Smooth muscle cell (in vitro differentiated cells): ENCODE measurements at regions not wholly inside any gene's neighbourhood (a gene's known extent, or its start where the extent isn't known, plus 50 kb on each side); places are given as distances from the start of the nearest gene placed in this dataset.

Experiments
- DNase-seq: peaks from one replicate; lab custom pipeline; 2025; ENCODE audit not compliant: unreplicated experiment; lab: John Stamatoyannopoulos, UW
- H2AFZ ChIP-seq: fragments of 200-600 bp; sonication (generic); 2 replicates; pipeline ENCODE4 v1.6.0; 2016; ENCODE audit warnings: antibody characterized with exemption, low read depth, mild to moderate bottlenecking
- H3F3A ChIP-seq: fragments of 200-600 bp; sonication (generic); 2 replicates; pipeline ENCODE4 v1.6.0; 2017; ENCODE audit warnings: antibody characterized with exemption, low read depth
- H3K27ac ChIP-seq: fragments of 200-600 bp; sonication (generic); 2 replicates; pipeline ENCODE4 v1.5.1; 2016; ENCODE audit warnings: low read depth, mild to moderate bottlenecking
- H3K27me3 ChIP-seq: fragments of 200-600 bp; sonication (generic); 2 replicates; pipeline ENCODE4 v1.6.1; 2016; ENCODE audit warnings: low read depth, mild to moderate bottlenecking
- H3K36me3 ChIP-seq: fragments of 200-600 bp; sonication (generic); 2 replicates; pipeline ENCODE4 v1.5.1; 2016; ENCODE audit warnings: low read depth
- H3K4me1 ChIP-seq: fragments of 200-600 bp; sonication (generic); 2 replicates; pipeline ENCODE4 v1.5.1; 2016; ENCODE audit warnings: low read depth
- H3K4me2 ChIP-seq: fragments of 200-600 bp; sonication (generic); 2 replicates; pipeline ENCODE4 v1.6.0; 2016; ENCODE audit warnings: mild to moderate bottlenecking
- H3K4me3 ChIP-seq: fragments of 200-600 bp; sonication (generic); 2 replicates; pipeline ENCODE4 v1.5.1; 2016; ENCODE audit warnings: mild to moderate bottlenecking
- H3K79me2 ChIP-seq: fragments of 200-600 bp; sonication (generic); 2 replicates; pipeline ENCODE4 v1.6.0; 2016; ENCODE audit warnings: low read depth, mild to moderate bottlenecking
- H3K9ac ChIP-seq: fragments of 200-600 bp; sonication (generic); 2 replicates; pipeline ENCODE4 v1.6.0; 2016; ENCODE audit warnings: low read depth
- H3K9me3 ChIP-seq: fragments of 200-600 bp; sonication (generic); replicated peaks from 2 replicates; pipeline ENCODE4 v1.5.1; 2016; ENCODE audit warnings: low read depth
- H4K20me1 ChIP-seq: fragments of 200-600 bp; sonication (generic); 2 replicates; pipeline ENCODE4 v1.6.0; 2016; ENCODE audit warnings: low read depth
- WGBS: methylation state at CpG from one replicate; pipeline ENCODE4 v1.1.7; 2016; ENCODE audit warnings: low lambda C conversion rate; 5-methylcytosine and 5-hydroxymethylcytosine counted together
- TF ChIP-seq, protein P1 (sequence below): fragments of 200-600 bp; sonication (generic); IDR thresholded peaks from 2 replicates; pipeline ENCODE4 v1.5.1; 2017; ENCODE audit warnings: borderline replicate concordance, mild to moderate bottlenecking, antibody characterized with exemption; ENCODE audit not compliant: insufficient read depth, poor library complexity, severe bottlenecking

DNA sequence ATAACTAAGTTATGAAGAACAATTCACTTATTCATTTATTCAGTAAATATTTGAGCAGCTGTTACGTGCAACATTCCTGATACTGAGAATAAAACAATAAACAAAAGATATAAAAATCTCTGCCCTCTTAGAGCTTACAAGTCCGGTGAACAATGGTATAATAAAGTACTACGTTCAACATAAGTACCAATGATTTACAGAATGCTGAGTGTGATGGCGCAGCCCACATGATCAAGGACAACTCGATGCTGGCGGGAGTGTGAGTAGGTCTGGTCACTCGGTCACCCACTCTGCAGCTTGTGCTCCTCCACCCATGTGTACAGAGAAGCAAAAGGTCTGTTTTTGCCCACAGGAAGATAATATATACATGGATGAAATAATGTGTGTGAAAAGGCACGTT lies 254.3 kb downstream of the BCL11A start:
- Histone ChIP-seq H3K4me3 (no peak overlapping the region), H4K20me1 (no peaks in the 10 kb centered on the region), H3K36me3 (no peaks in the 10 kb centered on the region), H3K27ac (no peak overlapping the region), H2AFZ (no peak overlapping the region), H3F3A (no peaks in the 10 kb centered on the region), H3K79me2 (no peaks in the 10 kb centered on the region), H3K9ac (no peak overlapping the region), H3K9me3 (no peaks in the 10 kb centered on the region), H3K4me2 (no peak overlapping the region), H3K27me3 (no peaks in the 10 kb centered on the region), H3K4me1 (no peaks in the 10 kb centered on the region)
- 96% methylated on average over 8 of the region's 8 CpGs for WGBS
- TF ChIP-seq, protein P1, sequence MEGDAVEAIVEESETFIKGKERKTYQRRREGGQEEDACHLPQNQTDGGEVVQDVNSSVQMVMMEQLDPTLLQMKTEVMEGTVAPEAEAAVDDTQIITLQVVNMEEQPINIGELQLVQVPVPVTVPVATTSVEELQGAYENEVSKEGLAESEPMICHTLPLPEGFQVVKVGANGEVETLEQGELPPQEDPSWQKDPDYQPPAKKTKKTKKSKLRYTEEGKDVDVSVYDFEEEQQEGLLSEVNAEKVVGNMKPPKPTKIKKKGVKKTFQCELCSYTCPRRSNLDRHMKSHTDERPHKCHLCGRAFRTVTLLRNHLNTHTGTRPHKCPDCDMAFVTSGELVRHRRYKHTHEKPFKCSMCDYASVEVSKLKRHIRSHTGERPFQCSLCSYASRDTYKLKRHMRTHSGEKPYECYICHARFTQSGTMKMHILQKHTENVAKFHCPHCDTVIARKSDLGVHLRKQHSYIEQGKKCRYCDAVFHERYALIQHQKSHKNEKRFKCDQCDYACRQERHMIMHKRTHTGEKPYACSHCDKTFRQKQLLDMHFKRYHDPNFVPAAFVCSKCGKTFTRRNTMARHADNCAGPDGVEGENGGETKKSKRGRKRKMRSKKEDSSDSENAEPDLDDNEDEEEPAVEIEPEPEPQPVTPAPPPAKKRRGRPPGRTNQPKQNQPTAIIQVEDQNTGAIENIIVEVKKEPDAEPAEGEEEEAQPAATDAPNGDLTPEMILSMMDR = no peak
- no peak for DNase-seq

DNA sequence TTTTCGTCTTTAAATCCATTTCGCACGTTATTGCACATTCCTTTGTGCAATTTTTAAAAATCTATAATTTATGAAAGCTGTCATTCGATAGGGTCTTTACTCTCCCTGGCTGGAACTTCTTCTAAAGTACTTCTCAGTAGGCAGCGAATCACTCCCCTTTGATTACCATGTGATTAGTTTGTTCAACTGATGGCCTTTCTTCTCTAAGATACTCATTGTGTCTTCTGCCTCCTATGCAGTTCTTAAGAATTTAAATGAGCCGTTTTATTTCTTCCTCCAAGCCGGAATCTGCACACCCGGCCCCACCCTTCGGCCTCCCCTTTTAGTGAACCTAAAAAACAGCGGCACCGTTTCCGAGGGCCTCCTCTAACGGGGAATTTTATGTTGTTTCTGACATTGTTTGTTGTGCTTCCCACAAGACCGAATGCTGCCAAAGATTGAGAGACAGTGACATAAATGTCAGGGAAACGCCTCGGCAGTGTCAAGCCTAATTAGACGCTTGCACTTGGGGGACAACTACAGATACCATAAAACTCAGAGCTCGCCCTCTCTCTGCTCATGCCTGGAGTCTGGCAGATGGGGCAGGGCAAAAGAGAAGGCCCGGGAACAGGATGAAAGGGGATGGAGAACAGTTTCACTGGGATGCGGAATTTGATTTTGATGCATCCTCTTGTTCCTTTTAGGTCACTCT lies 255.3 kb downstream of the BCL11A start:
- TF ChIP-seq, protein P1 = no peak
- no peak overlapping the region for H3K9ac ChIP-seq
- no peak overlapping the region for H3K4me2 ChIP-seq
- H3K4me3 ChIP-seq = no peak overlapping the region
- no peaks in the 10 kb centered on the region for H3K27me3 ChIP-seq
- no peak for DNase-seq
- 86% methylated on average over 20 of the region's 20 CpGs for WGBS
- H3K36me3 ChIP-seq = no peaks in the 10 kb centered on the region
- no peaks in the 10 kb centered on the region for H3F3A ChIP-seq
- no peaks in the 10 kb centered on the region for H3K9me3 ChIP-seq
- H2AFZ ChIP-seq = no peak overlapping the region
- H3K79me2 ChIP-seq = no peaks in the 10 kb centered on the region
- H4K20me1 ChIP-seq = no peaks in the 10 kb centered on the region
- no peaks in the 10 kb centered on the region for H3K4me1 ChIP-seq
- H3K27ac ChIP-seq = no peak overlapping the region

DNA sequence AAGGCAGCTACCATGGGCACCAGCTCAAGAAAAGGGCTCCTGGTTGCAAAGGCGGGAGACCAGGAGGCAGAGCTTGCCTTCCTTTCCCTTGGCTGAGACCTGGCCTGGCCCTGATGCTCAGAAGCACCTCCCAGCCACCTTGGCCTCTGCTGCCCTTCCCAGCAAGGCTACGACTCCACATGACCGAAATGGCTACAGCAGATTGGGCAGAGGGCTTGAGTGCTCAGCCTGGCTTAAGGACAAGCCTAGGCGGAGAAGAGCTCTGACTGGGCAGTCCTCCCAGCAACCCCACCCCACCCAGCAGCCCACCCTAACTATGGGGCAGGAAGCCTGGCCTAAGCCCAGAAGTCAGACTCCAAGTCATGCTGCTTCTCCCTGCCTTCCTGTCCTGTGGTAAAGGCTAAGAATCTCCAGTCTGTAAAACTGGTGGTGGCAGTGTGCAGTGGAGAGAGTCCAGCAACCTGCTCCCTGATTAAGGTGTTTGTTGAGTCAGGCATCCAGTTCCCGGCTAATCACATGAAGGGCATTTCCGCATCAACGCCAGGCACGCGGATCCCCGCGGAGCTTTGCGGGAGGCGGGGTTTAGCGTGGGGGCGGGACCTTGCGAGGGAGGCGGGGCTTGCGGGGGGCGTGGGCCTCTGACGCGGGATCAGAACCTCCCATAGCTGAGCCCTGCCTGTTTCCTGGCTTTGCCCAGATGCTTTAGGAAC lies 256.0 kb downstream of the BCL11A start:
- no peak overlapping the region for H3K9ac ChIP-seq
- no peak overlapping the region for H3K27ac ChIP-seq
- no peaks in the 10 kb centered on the region for H3K4me1 ChIP-seq
- H4K20me1 ChIP-seq = no peaks in the 10 kb centered on the region
- H3K36me3 ChIP-seq = no peaks in the 10 kb centered on the region
- H3K4me3 ChIP-seq = no peak overlapping the region
- no peaks in the 10 kb centered on the region for H3K79me2 ChIP-seq
- no peaks in the 10 kb centered on the region for H3K9me3 ChIP-seq
- no peaks in the 10 kb centered on the region for H3F3A ChIP-seq
- H2AFZ ChIP-seq = no peak overlapping the region
- DNase-seq = no peak
- 43% methylated on average over 19 of the region's 21 CpGs for WGBS
- TF ChIP-seq, protein P1 = no peak
- H3K4me2 ChIP-seq = no peak overlapping the region
- H3K27me3 ChIP-seq = no peaks in the 10 kb centered on the region
